Osteocyte (in vitro differentiated cells): ENCODE measurements at regions not wholly inside any gene's neighbourhood (a gene's known extent, or its start where the extent isn't known, plus 50 kb on each side); places are given as distances from the start of the nearest gene placed in this dataset.

Experiments
- DNase-seq: peaks from one replicate; pipeline ENCODE4 v3.0.0; 2021; ENCODE audit warnings: mixed read lengths; ENCODE audit not compliant: unreplicated experiment; ENCODE audit errors: extremely low spot score
- H3K27ac Mint-ChIP-seq: one replicate; pipeline ENCODE4 v1.8.0; 2021; ENCODE audit warnings: mild to moderate bottlenecking, mixed read lengths; ENCODE audit not compliant: unreplicated experiment
- H3K27me3 Mint-ChIP-seq: one replicate; pipeline ENCODE4 v1.8.0; 2021; ENCODE audit warnings: mixed read lengths; ENCODE audit not compliant: unreplicated experiment
- H3K36me3 Mint-ChIP-seq: one replicate; pipeline ENCODE4 v1.8.0; 2021; ENCODE audit warnings: mixed read lengths; ENCODE audit not compliant: unreplicated experiment
- H3K4me1 Mint-ChIP-seq: one replicate; pipeline ENCODE4 v1.8.0; 2021; ENCODE audit warnings: mixed read lengths; ENCODE audit not compliant: unreplicated experiment
- H3K4me3 Mint-ChIP-seq: one replicate; pipeline ENCODE4 v1.8.0; 2021; ENCODE audit warnings: mild to moderate bottlenecking, moderate library complexity, mixed read lengths; ENCODE audit not compliant: unreplicated experiment
- H3K9me3 Mint-ChIP-seq: one replicate; pipeline ENCODE4 v1.8.0; 2021; ENCODE audit warnings: mixed read lengths; ENCODE audit not compliant: unreplicated experiment
- CTCF ChIP-seq: fragments of 200-600 bp; sonication (generic); IDR thresholded peaks from 2 replicates; pipeline ENCODE4 v1.5.0; 2021; ENCODE audit warnings: antibody characterized with exemption, mild to moderate bottlenecking, moderate library complexity

- Mint-ChIP-seq H3K9me3 (no peaks in the 10 kb centered on the region), H3K4me3 (no peak overlapping the region), H3K36me3 (no peaks in the 10 kb centered on the region), H3K27me3 (peaks cover 22% of the 10 kb centered on the region), H3K27ac (no peak overlapping the region), H3K4me1 (no peaks in the 10 kb centered on the region)
- no peak for DNase-seq
- no peak for TF ChIP-seq CTCF
Measured at GRCh38 chr17:36778448-36778847, 158.8 kb upstream of the LHX1 start.

GRCh38 chr17:36779550-36779949 is 157.7 kb upstream of the LHX1 start:
- H3K9me3 Mint-ChIP-seq = no peaks in the 10 kb centered on the region
- H3K27ac Mint-ChIP-seq = no peak overlapping the region
- no peaks in the 10 kb centered on the region for H3K36me3 Mint-ChIP-seq
- no peak for TF ChIP-seq CTCF
- no peak overlapping the region for H3K4me3 Mint-ChIP-seq
- no peaks in the 10 kb centered on the region for H3K4me1 Mint-ChIP-seq
- H3K27me3 Mint-ChIP-seq = peaks cover 19% of the 10 kb centered on the region
- DNase-seq = no peak

DNA sequence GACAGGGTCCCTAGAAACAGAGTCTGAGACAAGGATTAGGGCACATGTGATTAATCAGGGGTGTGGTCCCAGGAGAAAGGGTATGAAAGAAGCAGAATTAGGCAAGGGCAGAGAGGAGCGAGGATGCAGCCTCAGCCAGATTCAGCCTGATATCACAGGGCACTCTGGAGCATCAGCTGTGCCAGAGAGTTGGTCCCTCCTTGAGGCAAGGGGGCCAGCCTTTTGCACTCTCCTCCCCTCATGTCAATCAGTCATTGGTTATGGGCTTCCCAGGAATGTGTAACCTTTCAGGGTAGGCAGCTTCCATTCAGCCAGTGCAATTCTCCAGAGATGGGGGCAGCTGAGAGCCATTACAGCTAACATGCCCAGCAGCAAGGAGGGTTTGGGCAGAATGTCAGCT is 152.6 kb upstream of the LHX1 start:
- no peak for TF ChIP-seq CTCF
- no peaks in the 10 kb centered on the region for H3K4me1 Mint-ChIP-seq
- no peak for DNase-seq
- no peak overlapping the region for H3K27ac Mint-ChIP-seq
- H3K9me3 Mint-ChIP-seq = no peaks in the 10 kb centered on the region
- no peak overlapping the region for H3K4me3 Mint-ChIP-seq
- H3K36me3 Mint-ChIP-seq = no peaks in the 10 kb centered on the region
- peaks cover 27% of the 10 kb centered on the region for H3K27me3 Mint-ChIP-seq

DNA sequence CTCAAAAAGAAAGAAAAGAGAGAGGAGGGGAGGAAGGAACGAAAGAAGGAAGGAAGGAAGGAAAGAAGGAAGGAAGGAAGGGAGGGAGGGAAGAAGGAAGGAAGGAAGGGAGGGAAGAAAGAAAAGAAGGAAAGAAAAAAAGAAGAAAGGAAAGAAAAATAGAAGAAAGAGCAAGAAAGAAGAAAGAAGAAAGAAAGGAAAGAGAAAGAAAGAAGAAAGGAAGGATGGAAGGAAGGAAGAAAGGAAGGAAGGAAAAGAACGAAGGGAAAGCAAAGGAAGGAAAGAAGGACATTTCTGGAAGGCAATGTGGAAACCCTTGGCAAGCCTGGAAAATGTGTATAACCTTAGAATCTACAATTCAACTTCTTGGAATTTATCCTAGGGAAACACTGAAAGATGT is 150.4 kb upstream of the LHX1 start:
- Mint-ChIP-seq H3K4me3 (no peak overlapping the region), H3K27me3 (peaks cover 39% of the 10 kb centered on the region), H3K9me3 (no peaks in the 10 kb centered on the region), H3K27ac (no peak overlapping the region), H3K4me1 (no peaks in the 10 kb centered on the region), H3K36me3 (no peaks in the 10 kb centered on the region)
- TF ChIP-seq CTCF = no peak
- no peak for DNase-seq

DNA sequence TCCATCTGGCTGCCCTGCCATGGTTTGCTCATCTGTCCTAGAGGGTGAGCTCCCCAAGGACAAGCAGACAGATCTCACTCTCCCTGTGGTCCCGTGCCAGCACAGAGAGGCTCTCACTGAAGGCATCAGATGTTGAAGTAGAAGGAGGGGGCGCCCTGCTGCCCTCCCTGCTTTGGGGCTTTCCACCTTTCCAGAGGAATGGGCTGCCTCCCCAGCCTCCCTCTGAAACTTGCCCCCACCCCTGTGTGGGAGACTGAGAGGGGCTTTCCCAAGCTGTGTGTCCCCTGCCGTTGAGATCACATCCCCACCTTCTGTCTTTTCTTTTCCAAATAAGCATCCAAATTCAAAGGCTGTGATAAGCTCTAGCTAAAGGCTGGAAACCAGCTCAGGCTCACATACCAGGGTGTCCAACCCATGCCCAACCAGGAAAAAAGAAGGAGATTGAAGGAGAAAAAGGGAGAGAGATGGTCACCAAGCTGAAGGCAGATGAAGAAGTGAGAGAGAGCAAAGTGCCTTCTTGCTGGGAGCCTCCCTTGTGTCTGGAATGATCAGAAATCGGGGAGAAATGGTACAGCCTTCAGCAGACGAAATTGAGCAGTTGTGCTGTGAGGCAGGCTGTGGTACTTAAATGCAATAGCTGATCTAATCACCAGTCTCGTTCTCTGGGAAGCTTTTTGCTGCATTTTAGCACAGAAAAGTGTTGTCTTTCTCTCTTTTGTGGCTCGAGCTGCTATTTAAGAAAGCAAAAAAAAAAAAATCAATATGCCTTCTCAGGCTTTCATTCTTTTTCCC is 145.9 kb upstream of the LHX1 start:
- Mint-ChIP-seq H3K27ac (no peak overlapping the region), H3K27me3 (peaks cover 47% of the 10 kb centered on the region), H3K4me3 (no peak overlapping the region), H3K4me1 (no peaks in the 10 kb centered on the region), H3K36me3 (no peaks in the 10 kb centered on the region), H3K9me3 (no peaks in the 10 kb centered on the region)
- no peak for DNase-seq
- no peak for TF ChIP-seq CTCF
